ENCODE measurements at regions not wholly inside any gene's neighbourhood (a gene's known extent, or its start where the extent isn't known, plus 50 kb on each side); places are given as distances from the start of the nearest gene placed in this dataset.
A peak's percentile ranks its signal among the peaks of the same experiment; 100 is the strongest.

- H3K36me3 ChIP-seq (ENCODE audit: control insufficient read depth, insufficient read depth, low read length): no peaks in the 10 kb centered on the region
- H3K4me3 ChIP-seq (ENCODE audit: low read depth, low read length): no peak overlapping the region
- peak; percentile 80 for DNase-seq (ENCODE audit: low read depth)
- TF ChIP-seq CTCF (IDR thresholded peaks at IDR 0.05; ENCODE audit: insufficient read depth, low read length, poor library complexity, severe bottlenecking): no peak
- H3K27me3 ChIP-seq (ENCODE audit: control insufficient read depth, insufficient read depth, low read length): no peaks in the 10 kb centered on the region
Measured at GRCh38 chr20:17849901-17850683, 118.5 kb downstream of the SNX5 start.

GRCh38 chr20:17849138-17849900 is 119.3 kb downstream of the SNX5 start:
- no peak for TF ChIP-seq CTCF (IDR thresholded peaks at IDR 0.05; ENCODE audit: insufficient read depth, low read length, poor library complexity, severe bottlenecking)
- H3K27me3 ChIP-seq (ENCODE audit: control insufficient read depth, insufficient read depth, low read length): no peaks in the 10 kb centered on the region
- no peak for DNase-seq (ENCODE audit: low read depth)
- no peak overlapping the region for H3K4me3 ChIP-seq (ENCODE audit: low read depth, low read length)
- no peaks in the 10 kb centered on the region for H3K36me3 ChIP-seq (ENCODE audit: control insufficient read depth, insufficient read depth, low read length)

DNA sequence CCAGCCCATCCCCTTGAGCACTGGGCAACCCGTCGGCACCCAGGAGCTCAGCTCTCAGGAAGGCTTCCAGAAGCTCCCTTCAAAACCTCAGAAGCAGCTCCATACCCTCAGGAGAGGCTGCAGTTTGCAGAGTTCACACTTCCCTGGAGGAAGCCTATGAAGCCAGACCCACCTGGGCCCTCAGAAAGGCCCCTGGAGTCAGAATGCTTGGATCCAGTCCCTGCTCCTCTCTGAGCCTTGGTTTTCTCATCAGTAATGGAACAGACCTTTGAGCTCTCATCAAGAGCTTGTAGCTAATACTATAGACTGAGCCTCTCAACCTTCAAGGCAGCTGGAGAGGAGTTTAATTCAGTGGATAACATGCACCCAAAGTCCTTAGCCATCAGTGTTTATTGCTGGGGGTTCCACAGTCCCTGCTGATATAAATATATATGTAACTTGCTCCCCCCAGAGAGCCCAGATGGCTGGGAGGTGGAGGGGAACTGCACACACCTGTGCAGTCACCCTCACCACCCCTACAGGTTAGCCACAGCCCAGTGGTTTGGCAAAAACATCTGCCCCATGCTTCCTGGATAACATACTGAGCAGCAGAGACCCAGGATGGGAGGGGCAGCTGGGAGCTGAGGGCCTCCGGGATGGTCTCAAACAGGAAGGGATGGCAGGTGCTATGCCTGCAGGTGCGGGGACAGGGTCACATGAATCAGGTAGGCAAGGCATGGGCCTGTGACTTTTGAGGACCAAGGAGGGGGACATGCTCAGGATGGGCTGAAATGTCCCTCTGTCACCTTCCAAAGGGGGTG is 120.1 kb downstream of the SNX5 start:
- no peak for TF ChIP-seq CTCF (IDR thresholded peaks at IDR 0.05; ENCODE audit: insufficient read depth, low read length, poor library complexity, severe bottlenecking)
- H3K4me3 ChIP-seq (ENCODE audit: low read depth, low read length): no peak overlapping the region
- H3K36me3 ChIP-seq (ENCODE audit: control insufficient read depth, insufficient read depth, low read length): no peaks in the 10 kb centered on the region
- no peaks in the 10 kb centered on the region for H3K27me3 ChIP-seq (ENCODE audit: control insufficient read depth, insufficient read depth, low read length)
- DNase-seq (ENCODE audit: low read depth): no peak

DNA sequence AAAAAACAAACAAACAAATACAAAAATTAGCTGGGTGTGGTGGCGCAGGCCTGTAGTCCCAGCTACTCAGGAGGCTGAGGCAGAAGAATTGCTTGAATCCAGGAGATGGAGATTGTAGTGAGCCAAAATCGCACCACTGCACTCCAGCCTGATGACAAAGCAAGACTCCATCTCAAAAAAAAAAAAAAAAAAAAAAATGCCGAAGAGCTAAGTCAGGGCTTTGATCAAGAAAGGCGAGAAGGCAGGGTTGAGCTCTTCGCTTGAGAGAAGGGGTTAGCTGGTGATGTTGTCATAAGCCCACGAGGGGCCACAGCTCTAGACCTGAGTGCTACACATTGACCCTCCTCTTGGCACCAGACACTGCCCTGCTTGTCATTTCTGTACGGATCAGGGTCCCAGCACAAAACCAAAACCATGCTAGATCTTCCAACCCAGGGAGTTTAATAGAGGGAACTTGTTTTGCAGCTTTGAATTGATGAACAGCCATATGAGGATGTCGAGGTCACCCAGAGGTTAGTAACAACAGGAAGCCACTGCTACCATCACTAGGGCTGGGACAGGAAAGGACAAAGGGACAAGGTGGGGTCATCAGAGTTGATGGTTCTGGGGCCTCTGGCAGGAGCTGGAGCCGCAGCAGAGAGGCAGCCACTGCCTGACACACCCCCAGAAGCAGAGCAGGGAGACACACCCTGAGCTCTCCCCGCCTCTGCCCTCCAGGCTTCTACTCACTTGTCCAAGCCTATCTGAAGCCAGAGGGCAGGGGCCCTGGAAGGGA is 122.7 kb downstream of the SNX5 start:
- H3K27me3 ChIP-seq (ENCODE audit: control insufficient read depth, insufficient read depth, low read length): no peaks in the 10 kb centered on the region
- no peaks in the 10 kb centered on the region for H3K36me3 ChIP-seq (ENCODE audit: control insufficient read depth, insufficient read depth, low read length)
- no peak for DNase-seq (ENCODE audit: low read depth)
- no peak for TF ChIP-seq CTCF (IDR thresholded peaks at IDR 0.05; ENCODE audit: insufficient read depth, low read length, poor library complexity, severe bottlenecking)
- H3K4me3 ChIP-seq (ENCODE audit: low read depth, low read length): no peak overlapping the region

GRCh38 chr20:17844549-17845298 is 123.9 kb downstream of the SNX5 start:
- DNase-seq (ENCODE audit: low read depth): no peak
- no peaks in the 10 kb centered on the region for H3K27me3 ChIP-seq (ENCODE audit: control insufficient read depth, insufficient read depth, low read length)
- no peak for TF ChIP-seq CTCF (IDR thresholded peaks at IDR 0.05; ENCODE audit: insufficient read depth, low read length, poor library complexity, severe bottlenecking)
- no peaks in the 10 kb centered on the region for H3K36me3 ChIP-seq (ENCODE audit: control insufficient read depth, insufficient read depth, low read length)
- no peak overlapping the region for H3K4me3 ChIP-seq (ENCODE audit: low read depth, low read length)

Measured in kidney epithelial cell (primary cell).